Stimulated activated CD8-positive, alpha-beta memory T cell treated with anti-CD3 and anti-CD28 coated beads, Interleukin-4, amount 100 ng/mL, for 48 hours (primary cell): ENCODE measurements at regions not wholly inside any gene's neighbourhood (a gene's known extent, or its start where the extent isn't known, plus 50 kb on each side); places are given as distances from the start of the nearest gene placed in this dataset.
"Not testable (repeated sequence)": the region's sequence is repeated elsewhere in the genome, so short reads cannot be mapped to it uniquely, and the experiment has no call there.

ENCODE experiments used
- DNase-seq: peaks from one replicate; pipeline ENCODE4 v3.0.0-alpha.2; 2020

DNA sequence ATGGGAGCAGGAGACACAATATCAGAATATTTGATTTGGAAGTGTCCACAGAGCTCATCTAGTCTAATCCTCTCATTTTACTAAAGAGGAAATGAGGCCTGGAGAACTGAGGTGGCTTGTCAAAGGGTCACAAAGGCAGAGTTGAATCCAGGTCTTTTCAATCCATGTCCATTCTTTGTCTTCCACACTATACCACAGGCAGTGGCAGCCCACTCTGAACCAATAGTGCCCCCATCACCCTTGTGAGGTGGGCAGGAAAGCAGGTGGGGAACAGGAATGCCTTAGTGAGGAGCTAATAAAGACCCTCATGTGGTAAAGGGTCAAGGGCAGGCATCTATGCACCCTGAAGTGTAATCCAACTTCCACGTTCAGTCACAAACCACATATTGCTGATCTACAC is 134.8 kb upstream of the EGLN3 start:
- DNase-seq: no peak

DNA sequence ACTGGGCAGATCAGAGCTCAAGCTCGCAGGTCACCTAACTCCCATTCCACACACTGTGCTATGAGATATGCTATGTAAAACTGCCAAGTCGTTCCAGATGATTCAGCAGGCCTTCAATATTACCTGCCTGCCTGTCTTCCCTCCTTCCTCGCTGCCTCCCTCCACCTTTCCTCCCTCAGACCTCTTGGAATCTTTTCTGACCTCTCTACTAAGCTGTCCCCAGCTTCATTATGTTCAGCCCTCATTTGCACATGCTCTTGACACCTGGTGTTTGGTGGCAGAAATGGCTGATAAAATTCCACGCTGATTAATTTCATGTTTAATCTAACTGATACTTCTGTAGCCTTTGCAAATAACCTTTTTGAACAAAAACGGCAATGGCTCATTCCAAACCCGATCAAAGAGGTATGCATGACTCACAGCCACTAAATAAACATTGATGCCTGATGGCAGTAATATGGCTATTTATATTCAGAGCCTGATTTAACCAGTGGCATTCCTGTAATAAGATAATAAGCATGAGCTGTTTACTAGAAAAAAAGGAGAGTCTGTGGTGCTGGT is 130.8 kb upstream of the EGLN3 start:
- DNase-seq: no peak

DNA sequence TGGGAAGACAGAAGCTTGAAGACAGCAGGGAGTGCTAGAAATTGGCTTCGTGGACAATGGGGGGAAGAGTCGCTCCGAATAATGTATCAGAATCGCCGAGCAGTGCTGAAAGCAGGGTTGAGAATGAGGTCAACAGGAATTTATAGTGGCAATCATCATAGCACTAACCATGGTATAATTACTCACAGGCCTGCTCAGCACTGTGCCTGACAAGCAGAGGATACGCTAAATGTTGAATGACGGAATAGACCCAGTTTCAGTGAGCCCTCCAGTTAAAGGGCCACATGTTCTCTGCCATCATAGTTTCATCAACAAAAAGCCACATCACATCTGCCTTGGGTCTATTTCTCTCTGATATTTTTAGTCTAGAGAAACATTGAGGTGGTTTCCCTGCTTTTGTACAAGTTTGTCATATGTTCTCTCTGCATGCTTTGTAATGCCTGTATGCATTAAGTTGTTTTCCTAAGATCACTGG is 130.3 kb upstream of the EGLN3 start:
- DNase-seq: no peak

DNA sequence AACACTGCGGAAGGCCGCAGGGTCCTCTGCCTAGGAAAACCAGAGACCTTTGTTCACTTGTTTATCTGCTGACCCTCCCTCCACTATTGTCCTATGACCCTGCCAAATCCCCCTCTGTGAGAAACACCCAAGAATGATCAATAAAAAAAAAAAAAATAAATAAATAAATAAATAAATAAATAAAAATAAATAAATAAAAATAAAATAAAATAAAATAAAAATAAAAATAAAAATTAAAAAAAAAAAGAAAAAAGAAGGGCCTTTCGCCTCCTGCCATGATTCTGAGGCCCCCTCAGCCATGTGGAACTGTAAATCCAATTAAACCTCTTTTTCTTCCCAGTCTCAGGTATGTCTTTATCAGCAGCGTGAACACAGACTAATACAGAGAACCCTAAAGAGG is 128.8 kb upstream of the EGLN3 start:
- DNase-seq: not testable (repeated sequence)

DNA sequence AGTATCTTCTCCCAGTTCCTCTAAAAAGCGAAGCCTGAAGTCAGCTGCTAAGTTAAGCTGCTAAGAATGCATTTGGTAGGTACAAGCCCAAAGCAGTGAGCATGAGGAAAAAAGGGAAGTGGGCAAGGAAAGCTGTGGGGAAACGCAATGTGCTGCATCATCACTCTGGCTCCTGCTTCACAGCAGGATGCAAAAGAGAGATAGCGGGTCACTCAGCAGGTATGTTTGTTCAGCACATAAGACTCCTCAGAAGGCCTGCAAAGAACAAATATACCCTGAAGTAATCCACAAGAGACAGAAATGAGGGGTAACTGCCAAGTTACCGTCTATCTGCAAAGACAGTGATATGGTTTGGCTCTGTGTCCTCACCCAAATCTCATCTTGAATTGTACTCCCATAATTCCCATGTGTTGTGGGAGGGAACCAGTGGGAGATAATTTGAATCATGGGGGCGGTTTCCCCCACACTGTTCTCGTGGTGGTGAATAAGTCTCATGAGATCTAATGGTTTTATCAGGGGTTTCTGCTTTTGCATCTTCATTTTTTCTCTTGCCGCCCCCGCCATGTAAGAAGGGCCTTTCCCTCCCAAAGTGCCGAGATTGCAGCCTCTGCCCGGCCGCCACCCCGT is 127.4 kb upstream of the EGLN3 start:
- DNase-seq: no peak

DNA sequence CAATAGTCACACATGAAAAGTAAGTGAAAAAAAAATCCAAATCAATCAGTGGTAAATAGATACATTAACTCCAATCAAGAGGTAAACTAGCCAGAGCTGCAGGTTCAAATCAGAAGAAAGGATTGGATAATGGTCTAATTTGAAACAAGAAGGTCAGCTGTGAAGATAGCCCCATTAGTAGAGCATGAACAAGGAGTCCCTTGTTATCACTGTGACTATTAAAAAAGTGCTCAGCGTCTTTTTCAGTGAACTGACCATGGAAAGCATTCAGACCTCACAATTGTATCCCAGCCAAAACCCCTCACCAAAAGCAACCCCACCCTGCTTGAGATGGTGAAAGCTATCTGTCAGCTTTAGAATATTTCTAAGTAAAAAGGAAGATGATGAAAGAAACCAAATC is 125.0 kb upstream of the EGLN3 start:
- no peak for DNase-seq

DNA sequence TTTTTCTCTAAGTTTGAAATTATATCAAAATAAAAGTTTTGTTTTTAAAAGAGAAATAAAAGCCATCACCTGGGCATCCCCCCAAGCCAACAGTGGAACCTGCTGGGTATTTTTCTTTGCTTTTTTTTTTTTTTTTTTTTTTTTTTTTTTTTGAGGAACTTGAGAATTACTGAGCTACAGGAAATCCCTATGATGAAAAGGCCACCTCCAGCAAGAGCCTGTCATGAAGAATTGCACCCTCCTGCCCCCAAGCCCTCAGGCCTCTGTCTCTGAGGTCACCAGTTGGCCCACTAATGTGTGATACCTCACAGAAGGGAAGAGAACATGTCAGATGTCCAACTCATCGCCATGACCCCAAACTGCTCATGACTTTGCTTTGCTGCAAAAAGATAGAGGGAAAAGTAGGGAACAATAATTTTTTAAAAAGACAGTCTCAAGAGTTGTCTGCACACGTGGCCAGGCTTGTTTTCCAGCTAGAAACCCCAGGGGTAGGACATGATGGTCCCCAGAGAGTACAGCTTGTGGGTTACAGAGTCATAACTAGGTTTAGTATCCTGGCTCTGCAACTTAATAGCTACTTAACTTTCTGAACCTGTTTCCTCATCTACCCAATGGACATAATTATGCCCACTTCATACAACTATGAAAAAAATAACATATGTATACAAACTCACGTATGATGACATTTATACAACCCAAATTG is 124.3 kb upstream of the EGLN3 start:
- DNase-seq: no peak

DNA sequence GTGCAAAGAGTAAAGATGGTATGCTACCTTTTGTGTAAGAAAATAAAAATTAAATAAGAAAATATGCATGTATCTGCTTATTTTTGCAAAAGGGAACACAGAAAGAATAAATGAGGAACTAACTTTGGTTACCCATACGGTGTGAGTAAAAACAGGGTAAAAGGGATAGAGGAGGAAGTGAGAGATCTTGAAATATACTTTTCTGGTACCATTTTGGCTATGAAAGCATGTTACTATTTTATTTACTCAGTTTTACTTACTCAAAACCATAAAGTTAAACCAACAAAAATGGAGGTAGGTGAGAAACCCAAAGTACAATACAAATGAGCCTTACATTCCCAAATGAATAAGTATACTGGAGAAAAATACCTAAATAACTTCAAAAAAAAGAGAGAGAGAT is 122.0 kb upstream of the EGLN3 start:
- DNase-seq: no peak

DNA sequence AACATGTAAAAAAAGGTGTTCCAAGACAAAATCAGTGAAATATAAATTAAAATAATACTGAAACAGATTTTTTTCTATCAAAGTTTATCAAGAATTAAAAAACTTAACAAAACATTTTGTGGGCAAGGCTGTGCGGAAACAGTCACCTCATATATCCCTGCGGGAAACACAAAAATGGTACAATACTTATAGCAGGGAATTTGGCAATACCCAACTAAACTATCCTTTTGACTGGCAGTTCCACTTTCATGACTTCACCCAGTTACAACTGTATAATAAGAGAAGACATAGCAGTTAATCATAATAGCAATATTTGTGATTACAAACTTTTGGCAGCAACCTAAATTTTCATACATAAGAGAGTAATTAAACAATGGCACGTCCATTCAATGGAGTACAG is 121.5 kb upstream of the EGLN3 start:
- no peak for DNase-seq

DNA sequence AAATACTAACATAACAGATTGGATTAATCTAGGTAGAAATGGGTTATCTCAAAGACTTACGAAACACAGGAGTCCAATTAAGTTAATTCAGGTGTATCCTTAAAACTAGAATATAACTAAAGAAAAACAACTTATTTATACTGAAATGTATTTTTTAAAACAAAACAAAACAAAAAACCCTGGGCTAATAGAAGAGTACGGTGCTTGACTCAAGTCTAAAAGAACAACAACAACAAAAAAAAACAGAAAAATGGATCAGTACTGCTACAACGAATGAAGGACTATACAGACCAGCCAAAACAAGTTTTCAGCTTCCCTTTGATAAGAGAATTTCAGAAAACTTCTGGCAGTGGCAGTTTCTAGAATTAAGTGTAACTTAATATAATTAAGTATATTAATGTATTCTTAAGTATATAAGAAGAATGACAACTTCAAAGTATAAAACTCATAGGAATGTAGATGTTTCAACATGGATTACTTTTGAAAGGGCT is 120.1 kb upstream of the EGLN3 start:
- no peak for DNase-seq

DNA sequence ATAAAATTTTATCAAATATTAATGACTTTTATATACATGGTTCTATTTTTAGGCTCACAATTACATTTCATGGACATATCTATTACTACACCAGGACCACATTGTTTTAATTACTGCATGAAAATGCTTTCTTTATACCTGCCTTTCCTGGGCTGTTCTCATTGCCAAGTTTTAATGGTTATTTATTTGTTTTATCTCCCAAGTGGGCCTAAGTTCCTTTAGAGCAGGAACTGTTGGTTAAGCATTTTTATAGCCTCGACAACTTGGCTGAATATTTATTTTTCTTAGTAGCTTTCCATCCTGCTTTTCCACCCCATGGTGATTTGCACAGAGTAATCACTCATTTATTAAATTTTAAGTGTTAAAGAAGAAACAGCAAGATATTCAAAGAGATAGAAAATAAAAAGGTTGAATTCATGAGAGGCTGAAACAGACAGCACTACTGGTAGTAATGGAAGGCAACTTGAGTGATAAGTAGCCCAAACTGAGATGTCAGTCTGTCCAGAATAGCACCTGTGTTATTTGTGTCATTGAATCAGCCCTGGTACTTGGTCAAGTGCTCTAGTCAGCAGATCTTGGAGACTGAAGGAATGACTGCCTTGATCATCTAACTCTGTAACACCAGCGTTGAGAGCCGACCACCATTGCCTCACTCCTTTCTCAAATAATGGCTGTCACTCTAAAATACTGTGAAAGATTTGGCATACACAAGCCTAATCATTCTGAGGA is 119.1 kb upstream of the EGLN3 start:
- no peak for DNase-seq

DNA sequence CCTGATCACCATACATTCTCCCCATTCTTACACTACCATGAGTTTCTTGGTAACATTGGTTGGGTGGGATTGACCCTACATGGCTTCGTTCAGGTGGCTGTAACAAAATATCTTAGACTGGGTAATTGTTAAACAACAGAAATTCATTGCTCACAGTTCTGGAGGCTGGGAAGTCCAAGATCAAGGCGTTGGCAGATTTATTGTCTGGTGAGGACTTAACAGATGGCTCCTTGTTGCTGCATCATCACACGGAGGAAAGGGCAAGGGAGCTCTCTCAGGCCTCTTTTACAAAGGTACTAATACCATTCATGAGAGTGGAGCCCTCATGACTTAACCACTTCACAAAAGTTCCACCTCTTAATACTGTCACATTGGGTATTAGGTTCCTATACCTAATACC is 116.7 kb upstream of the EGLN3 start:
- no peak for DNase-seq

DNA sequence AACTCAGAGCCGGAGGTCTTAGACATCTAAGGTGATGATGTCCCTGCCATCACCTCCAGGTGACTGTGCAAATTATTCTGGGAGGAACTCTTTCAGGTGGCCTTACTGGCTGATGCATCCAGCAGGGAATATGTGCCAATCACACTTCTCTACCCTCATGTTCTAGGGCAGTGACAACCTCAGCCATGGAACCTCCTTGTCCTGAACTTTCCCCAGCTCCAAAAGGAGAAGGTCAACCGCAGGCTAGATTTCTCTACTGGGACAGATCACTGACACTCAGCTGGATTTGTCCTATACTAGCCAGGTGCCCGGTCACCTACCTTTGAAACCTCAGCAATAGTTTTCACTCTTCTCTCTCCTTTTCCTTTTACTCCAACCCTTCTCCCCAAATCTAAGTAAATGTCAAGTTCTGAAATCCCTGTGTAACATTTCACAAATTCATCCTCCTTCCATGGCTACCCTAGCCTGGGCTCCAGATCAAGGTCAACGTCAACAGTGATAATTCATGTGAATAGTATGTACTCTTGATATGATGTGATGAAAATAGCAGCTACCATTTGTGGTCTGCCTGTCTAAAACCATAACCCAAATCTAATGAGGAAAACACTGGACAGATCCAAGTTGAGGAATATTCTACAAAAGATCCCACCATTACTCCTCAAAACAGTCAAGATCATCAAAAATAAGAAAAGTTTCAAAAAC is 115.0 kb upstream of the EGLN3 start:
- no peak for DNase-seq

DNA sequence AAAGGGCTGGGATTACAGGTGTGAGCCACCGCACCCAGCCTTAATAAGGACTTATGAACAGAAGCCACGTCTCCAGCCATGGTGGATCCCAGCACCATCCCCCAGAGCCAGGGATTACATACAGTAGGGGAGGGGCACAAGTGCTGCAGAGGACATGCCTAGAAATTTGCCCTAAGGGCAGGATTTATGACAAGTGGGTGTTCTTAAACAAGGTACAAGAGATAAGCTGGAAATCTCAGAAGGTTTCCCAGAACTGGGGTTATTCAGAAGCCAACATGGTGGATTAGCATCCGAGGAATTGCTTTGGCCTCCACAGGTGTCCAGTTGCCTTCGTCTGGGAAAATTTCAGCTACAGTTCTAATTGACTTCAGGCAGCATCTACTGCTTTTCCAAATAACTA is 114.4 kb upstream of the EGLN3 start:
- no peak for DNase-seq

DNA sequence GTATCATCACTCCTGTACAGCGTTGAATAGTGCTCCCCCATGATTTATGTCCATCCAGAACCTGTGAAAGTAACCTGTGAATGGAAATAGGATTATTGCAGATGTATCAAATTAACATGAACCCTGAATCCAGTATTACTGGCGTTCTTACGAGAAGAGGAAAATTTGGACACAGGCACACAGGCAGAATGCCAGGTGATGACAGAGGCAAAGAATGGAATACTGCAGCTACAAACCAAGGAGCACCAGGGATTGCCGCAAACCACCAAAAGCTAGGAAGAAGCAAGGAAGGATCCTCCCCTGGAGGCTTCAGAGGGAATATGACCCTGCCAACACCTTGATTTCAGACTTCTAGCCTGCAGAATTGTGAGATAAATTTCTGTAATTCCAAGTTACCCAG is 113.5 kb upstream of the EGLN3 start:
- DNase-seq: no peak

DNA sequence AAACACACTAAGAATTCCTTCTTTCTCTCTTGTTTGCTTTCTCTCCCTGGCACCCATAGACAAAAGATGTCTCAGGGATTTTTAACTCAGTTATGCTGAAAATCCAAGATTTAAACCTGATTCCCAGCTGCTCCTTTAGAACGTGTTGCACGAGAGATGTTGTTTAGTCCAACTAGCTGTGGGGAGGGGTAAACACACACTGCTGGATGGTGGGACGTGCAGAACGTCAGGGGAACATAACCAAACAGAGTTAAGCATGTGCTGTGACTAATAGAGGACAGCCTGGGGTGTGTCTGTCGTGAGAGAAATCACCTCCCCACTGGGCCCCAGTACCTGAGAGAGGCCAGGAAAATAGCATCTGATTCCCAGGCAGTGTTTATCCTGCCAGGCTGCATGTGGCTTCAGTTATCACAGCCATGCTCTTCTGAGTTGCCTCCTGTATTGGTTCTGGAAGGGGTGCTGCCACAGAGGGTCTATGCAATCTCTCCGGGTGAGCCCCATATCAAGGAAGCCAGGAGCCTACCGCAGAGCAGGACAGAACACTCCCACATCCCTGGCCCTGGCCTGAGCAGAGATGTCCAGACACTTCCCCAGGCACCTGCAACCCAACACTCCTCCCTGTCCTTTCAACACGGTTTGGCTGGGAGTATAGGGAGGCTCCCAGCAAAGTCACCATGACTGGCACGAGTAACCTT is 112.7 kb upstream of the EGLN3 start:
- no peak for DNase-seq

DNA sequence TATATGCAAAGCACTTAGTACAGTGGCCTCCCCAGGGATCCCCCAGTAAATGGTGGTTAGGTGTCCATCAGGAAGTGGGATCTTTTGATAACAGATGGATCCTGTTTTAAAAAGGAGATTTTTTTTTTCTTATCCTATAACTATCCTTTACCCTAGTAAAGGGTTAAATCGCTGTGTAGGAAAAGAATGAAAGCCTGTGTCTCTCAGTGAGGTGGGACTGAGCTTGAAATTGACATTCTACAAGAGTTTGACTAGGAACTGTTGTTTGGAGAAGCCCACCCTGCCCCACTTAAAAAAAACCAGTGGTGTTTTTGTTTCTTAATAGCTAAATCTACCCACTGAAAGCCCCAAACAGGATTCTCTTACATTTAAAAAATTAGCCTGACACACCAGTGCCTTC is 112.2 kb upstream of the EGLN3 start:
- DNase-seq: no peak

DNA sequence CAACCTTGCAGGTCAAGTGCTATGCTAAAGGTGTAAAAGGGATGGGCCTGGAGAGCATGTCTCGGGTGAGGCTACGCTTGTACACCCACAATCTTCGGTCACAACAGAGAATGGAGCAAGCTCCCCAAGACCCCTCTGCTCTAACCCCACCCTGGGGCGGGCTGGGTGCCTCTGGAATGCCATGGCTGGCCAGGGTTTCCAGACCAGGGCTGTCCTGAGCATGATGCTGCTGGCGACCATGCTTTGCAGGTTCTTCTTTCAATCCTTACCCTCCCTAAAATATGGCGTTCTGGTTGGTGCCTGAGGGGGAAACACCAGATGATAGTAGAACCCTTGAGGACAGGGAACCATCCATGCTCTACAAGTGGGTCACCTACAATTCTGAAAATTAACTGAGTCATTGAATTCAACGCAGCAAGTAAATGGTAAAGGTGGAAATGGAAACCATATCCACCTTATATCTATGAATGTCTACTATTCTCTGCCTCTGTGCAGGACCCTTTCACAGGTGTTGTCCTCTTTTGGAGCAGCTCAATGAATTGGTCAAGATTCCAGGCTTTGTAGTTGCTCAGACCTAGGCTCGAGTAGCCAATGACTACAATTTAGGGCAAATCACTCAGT is 111.6 kb upstream of the EGLN3 start:
- no peak for DNase-seq

DNA sequence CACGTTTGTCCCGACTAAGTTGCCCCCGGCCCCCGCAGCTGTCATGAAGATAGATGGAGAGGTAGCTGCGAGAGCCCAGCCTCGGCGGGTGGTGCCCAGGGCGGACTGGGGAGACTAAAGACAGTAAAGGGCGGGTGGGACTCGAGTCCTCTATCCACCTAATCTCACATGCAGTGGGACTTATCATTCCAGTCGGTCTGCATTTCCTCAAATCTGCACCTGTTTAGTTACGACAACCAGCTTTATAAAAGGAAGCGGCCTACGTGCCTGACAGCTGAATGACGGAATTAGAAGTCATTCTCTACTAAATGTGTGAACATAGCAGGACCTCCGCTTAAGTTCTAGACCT is 109.8 kb upstream of the EGLN3 start:
- DNase-seq: no peak

DNA sequence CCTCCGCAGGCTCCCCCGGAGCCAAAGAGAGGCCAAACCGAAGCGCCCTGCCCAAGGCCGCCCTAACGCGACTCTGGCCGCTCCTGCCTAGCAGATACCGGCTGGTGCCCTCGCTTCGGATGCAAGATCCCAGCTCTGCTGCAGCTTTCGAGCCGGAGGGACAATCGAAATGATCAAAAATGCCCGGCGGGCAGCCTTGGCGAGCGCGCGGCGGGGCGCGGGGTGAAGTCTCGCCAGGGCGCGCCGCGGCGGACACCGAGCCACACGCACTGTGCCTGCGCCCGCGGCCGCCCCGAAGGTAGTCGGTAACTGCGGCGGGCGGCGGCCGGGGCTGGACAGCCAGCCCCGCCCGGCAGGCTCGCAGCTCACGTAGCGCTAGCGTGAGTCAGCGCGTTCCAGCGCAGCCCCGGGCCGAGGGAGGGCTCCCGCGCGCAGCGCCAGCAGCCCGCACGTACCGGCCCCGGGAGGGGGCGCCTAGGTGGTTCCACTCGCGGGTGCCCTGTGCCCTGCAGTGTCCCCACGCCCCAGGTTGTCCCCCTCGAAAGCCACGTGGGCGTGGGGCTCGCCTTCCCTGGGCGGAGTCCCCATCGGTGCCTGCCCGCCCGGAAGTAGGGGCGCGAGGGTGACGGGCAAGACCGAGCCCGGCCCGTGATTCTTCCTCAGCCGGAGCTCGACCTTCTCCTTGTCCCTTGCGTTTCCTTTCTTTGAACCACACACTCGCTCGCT is 109.2 kb upstream of the EGLN3 start:
- peak; percentile 71 for DNase-seq
